Islet of Langerhans (tissue), 1 donor: ENCODE measurements at regions not wholly inside any gene's neighbourhood (a gene's known extent, or its start where the extent isn't known, plus 50 kb on each side); places are given as distances from the start of the nearest gene placed in this dataset.
"Not testable (repeated sequence)": the region's sequence is repeated elsewhere in the genome, so short reads cannot be mapped to it uniquely, and the experiment has no call there.

Experiments used
- FAIRE-seq: peaks from one replicate; lab custom pipeline; 2011; peaks lifted over from hg19 to GRCh38; lab: Jason Lieb, UNC

DNA sequence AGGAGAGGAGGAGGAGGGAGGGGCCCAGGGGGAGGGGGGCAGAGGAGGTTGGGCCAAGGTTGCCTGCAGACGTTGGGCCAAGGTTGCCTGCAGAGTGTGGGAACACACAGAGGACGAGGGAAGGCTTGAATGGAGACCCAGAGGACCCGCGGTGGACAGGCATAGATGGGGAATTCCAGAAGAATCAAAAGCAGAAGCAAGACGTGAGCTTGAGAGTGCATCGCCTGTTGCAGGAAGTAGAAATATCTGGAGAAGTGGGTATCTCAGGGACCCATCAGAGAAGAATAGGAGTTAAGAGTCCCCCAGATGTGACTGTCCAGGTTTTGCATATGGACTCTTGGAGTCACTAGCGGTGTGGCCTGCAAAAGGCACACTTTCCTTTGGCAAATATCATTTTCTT, 670.2 kb downstream of the TBC1D22A start:
- no peak for FAIRE-seq

- FAIRE-seq = no peak
Observed at GRCh38 chr22:47423861-47424820, 661.7 kb downstream of the TBC1D22A start.

GRCh38 chr22:47423266-47423665, 660.8 kb downstream of the TBC1D22A start:
- no peak for FAIRE-seq

GRCh38 chr22:47422736-47423135, 660.3 kb downstream of the TBC1D22A start:
- no peak for FAIRE-seq

GRCh38 chr22:47421846-47422245, 659.4 kb downstream of the TBC1D22A start:
- FAIRE-seq = no peak

GRCh38 chr22:47420211-47420610, 657.8 kb downstream of the TBC1D22A start:
- no peak for FAIRE-seq

- no peak for FAIRE-seq
Observed at GRCh38 chr22:47419239-47419638, 656.8 kb downstream of the TBC1D22A start.

DNA sequence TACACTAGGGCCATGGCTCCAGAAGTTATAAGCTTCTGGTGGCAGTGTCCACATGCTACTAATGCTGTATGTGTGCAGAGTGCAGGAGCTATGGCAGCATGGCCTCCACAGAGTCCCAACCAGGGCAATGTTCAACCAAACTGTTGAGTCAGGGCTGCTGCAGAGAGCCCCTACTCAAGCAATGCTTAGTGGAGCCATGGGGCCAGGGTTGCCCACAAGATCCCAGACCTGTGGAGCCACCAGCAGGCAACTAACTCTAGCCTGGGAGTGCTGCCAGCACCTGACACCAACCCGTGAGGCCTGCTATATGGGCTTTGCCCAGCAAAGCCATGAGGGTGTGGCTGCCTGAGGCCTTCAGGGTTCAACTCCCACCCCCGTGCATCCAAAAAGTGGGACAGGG, 655.2 kb downstream of the TBC1D22A start:
- no peak for FAIRE-seq

DNA sequence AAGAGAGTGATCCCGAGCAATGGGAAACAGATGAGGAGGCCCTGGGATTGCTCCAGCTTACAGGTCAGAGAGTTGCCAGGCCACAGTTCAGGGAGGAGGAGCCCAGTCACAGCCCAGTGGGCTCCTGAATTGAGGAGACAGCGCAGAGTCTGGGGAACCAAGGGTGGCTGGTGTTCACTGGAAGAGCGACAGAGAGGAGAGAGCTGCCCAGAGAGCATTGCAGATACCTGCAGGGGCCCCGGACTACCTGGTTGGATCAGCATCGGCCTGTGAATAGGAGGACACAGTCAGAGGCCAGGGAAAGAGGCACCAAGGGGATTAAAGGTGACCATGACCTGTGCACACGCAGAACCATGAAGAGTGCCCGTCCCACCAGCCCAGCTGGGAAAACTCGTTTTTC, 648.6 kb downstream of the TBC1D22A start:
- FAIRE-seq = no peak

DNA sequence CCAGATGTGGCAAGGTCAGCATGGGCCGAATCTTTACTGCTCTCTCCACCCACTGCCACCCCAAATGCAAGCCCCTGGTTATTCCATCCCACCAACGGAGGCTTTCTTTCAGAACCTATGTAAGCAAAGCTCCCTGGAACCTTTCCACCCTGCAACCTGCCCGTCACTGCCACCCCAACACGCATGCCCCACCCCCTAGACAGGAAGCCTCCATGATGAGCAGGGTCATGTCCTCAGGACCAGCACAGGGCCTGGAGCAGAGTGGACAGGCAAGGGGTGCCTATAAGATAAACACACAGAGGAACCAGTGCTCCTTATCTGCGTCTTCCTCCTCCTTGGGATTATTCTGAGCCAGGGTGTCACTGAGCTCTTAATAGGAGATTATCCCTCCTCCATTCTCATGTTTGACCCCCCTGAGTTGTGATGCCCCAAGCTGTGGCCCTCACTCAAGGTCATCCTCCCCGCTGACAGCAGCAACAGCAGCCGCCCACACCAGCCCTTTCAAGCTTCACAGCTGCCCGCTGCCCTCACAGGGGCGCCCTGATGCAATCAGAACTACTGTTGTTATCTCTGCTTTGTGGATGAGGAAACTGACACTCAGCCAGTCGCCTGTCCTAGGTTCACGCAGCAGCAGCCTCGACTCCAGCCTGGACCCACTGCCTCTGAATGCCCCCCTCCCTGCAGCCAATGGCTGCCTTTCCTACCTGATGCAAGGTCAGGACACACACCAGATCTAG, 647.3 kb downstream of the TBC1D22A start:
- FAIRE-seq = no peak

- no peak for FAIRE-seq
Observed at GRCh38 chr22:47408409-47408808, 646.0 kb downstream of the TBC1D22A start.

- no peak for FAIRE-seq
Observed at GRCh38 chr22:47407461-47408025, 645.1 kb downstream of the TBC1D22A start.

- FAIRE-seq = no peak
Observed at GRCh38 chr22:47406896-47407295, 644.4 kb downstream of the TBC1D22A start.

GRCh38 chr22:47406180-47406834, 643.9 kb downstream of the TBC1D22A start:
- no peak for FAIRE-seq

DNA sequence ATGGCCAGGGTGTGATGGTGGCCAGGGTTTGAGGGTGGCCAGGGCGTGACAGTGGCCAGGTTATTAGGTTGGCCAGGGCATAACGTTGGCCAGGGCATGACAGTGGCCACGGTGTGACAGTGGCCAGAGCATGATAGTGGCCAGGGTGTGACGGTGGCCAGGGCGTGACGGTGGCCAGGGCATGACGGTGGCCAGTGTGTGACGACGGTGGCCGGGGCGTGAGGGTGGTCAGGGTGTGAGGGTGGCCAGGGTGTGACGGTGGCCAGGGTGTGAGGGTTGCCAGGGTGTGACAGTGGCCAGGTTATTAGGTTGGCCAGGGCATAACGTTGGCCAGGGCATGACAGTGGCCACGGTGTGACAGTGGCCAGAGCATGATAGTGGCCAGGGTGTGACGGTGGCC, 642.8 kb downstream of the TBC1D22A start:
- not testable (repeated sequence) for FAIRE-seq

GRCh38 chr22:47402876-47403525, 640.6 kb downstream of the TBC1D22A start:
- no peak for FAIRE-seq

- no peak for FAIRE-seq
Observed at GRCh38 chr22:47401976-47402770, 639.7 kb downstream of the TBC1D22A start.

GRCh38 chr22:47401592-47401898, 639.1 kb downstream of the TBC1D22A start:
- FAIRE-seq = no peak

- no peak for FAIRE-seq
Observed at GRCh38 chr22:47400701-47401591, 638.5 kb downstream of the TBC1D22A start.

DNA sequence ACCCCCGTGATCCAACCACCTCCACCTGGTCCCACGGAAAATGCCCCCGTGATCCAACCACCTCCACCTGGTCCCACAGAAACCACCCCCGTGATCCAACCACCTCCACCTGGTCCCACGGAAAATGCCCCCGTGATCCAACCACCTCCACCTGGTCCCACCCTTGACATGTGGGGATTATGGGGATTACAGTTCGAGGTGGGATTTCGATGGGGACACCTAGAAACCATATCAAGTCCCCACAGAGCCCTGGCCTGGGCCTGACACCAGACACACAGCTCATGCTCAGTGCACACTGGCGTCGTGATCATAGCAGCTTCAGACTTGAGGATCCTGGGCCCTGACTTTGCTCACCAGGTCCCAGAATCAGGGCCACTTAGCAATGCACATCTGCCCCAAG, 637.7 kb downstream of the TBC1D22A start:
- FAIRE-seq = not testable (repeated sequence)
